Thoracic aorta (tissue), 2 donors: ENCODE measurements at regions not wholly inside any gene's neighbourhood (a gene's known extent, or its start where the extent isn't known, plus 50 kb on each side); places are given as distances from the start of the nearest gene placed in this dataset.

Source experiments
- ATAC-seq: fragments of 150-250 bp; one replicate; pipeline ENCODE4 v1.8.0; 2017; ENCODE audit warnings: low read depth; ENCODE audit not compliant: insufficient number of reproducible peaks, low FRiP score
- DNase-seq: peaks from one replicate; pipeline ENCODE4 v3.0.0-alpha.2; 2020; ENCODE audit warnings: low spot score
- H3K27ac ChIP-seq, 2 donors: fragments of 200-600 bp; sonication (generic); 1 replicate in 1 of 2; 2 replicates in 1 of 2; pipeline ENCODE4 v1.5.1; 2016; ENCODE audit warnings: mild to moderate bottlenecking in 2 of 2, moderate library complexity in 2 of 2
- H3K27me3 ChIP-seq: fragments of 200-600 bp; sonication (generic); replicated peaks from 2 replicates; pipeline ENCODE4 v1.6.0; 2016; ENCODE audit warnings: mild to moderate bottlenecking; ENCODE audit not compliant: insufficient read depth
- H3K36me3 ChIP-seq: fragments of 200-600 bp; sonication (generic); one replicate; pipeline ENCODE4 v1.5.1; 2016
- H3K4me1 ChIP-seq, 2 donors: fragments of 200-600 bp; sonication (generic); 1 replicate in 1 of 2; 2 replicates in 1 of 2; pipeline versions ENCODE4 v1.5.1 to v1.6.0; 2016; ENCODE audit warnings: low read depth in 2 of 2, mild to moderate bottlenecking in 1 of 2; ENCODE audit not compliant: control insufficient read depth in 1 of 2
- H3K4me3 ChIP-seq: fragments of 200-600 bp; sonication (generic); 2 replicates; pipeline ENCODE4 v1.5.1; 2016; ENCODE audit warnings: mild to moderate bottlenecking
- H3K9me3 ChIP-seq: fragments of 200-600 bp; sonication (generic); 2 replicates; pipeline ENCODE4 v1.5.1; 2016
- TF ChIP-seq, protein P1 (sequence below): fragments of 200-600 bp; sonication (generic); IDR thresholded peaks from one replicate; pipeline ENCODE4 v1.5.1; 2019; ENCODE audit warnings: antibody characterized with exemption

DNA sequence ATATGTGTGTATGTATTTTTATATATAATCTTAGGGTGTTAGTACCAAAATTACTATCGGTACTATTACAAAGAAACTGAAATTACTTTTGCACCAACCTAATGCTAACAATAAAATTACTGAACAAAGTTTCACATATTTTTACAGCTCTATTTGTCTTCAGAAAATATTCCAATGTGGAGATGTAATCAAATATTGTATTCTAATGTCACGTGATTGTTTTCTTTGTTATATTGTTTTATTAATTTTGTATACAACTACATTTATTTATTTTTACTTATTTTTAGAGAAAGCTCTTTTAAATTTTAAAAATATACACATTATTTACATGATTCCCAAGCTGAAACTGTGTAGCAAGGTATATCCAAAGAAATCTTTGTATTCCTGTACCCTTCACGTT lies 227.1 kb upstream of the KLF12 start:
- H3K4me3 ChIP-seq, result no peak overlapping the region
- no peaks in the 10 kb centered on the region for H3K27me3 ChIP-seq
- ATAC-seq (no peak), DNase-seq (no peak)
- no peaks in the 10 kb centered on the region for H3K36me3 ChIP-seq
- H3K9me3 ChIP-seq, result no peaks in the 10 kb centered on the region
- H3K4me1 ChIP-seq, result no peaks in the 10 kb centered on the region
- no peak overlapping the region for H3K27ac ChIP-seq
- TF ChIP-seq, protein P1, sequence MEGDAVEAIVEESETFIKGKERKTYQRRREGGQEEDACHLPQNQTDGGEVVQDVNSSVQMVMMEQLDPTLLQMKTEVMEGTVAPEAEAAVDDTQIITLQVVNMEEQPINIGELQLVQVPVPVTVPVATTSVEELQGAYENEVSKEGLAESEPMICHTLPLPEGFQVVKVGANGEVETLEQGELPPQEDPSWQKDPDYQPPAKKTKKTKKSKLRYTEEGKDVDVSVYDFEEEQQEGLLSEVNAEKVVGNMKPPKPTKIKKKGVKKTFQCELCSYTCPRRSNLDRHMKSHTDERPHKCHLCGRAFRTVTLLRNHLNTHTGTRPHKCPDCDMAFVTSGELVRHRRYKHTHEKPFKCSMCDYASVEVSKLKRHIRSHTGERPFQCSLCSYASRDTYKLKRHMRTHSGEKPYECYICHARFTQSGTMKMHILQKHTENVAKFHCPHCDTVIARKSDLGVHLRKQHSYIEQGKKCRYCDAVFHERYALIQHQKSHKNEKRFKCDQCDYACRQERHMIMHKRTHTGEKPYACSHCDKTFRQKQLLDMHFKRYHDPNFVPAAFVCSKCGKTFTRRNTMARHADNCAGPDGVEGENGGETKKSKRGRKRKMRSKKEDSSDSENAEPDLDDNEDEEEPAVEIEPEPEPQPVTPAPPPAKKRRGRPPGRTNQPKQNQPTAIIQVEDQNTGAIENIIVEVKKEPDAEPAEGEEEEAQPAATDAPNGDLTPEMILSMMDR, result no peak

DNA sequence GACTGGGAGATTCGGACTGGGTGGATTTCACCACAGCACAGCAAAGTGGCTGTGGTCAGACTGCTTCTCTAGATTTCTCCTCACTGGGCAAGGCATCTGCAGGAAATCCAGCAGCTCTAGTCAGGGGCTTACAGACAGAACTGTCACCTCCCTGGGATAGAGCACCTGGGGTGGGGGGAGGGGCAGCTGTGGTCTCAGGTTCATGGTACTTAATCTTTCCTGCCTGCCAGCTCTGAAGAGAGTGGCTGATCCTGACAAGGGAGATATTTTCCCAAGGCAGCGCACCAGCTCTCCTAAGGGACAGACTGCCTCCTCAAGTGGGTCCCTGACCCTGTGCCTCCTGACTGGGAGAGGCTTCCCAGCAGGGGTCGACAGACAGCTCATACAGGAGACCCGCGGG lies 212.8 kb upstream of the KLF12 start:
- TF ChIP-seq, protein P1, result no peak
- Histone ChIP-seq H3K27me3 (no peaks in the 10 kb centered on the region), H3K9me3 (peaks cover 3% of the 10 kb centered on the region), H3K4me1 (no peaks in the 10 kb centered on the region), H3K27ac (no peak overlapping the region), H3K4me3 (no peak overlapping the region), H3K36me3 (no peaks in the 10 kb centered on the region)
- ATAC-seq (no peak), DNase-seq (no peak)

DNA sequence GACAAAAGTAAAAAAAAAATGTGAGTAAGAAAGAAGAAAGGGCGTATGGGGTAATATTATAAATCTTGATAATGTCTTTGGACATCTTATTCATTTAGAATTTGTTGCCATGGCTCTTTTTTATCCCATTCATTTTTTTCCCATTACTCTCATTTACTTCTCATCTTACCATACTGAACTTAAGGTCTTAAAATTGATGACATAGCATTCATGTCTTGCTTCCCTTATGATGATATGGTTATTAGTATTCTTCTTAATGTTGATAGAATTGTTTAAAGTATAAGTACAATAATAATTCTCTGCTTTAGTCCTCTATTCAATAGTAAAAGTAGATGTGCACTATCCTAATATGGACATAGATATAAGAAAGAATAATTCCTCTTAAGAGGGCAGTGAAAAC lies 204.1 kb upstream of the KLF12 start:
- Histone ChIP-seq H3K27me3 (no peaks in the 10 kb centered on the region), H3K4me3 (no peak overlapping the region), H3K36me3 (no peaks in the 10 kb centered on the region), H3K9me3 (no peaks in the 10 kb centered on the region), H3K4me1 (no peaks in the 10 kb centered on the region), H3K27ac (no peak overlapping the region)
- ATAC-seq, result no peak
- DNase-seq, result no peak
- TF ChIP-seq, protein P1, result no peak

DNA sequence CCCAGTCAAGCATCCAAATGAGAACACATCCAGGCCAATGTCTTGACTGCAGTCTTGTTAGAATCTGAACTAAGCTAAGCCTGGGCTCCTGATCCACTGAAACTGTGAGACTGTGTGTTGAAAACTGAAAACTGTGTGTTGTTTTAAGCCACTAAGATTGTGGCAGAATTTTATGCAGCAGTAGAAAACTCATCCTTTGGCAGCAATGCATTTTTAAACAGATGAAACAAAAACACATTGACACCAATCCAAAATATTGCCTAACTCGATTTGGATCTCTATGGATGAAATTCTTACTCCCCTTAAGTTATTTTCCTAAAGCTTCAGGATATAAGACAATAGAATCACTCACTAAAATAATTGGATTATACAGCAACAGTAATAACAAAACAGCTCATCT lies 202.3 kb upstream of the KLF12 start:
- no peaks in the 10 kb centered on the region for H3K36me3 ChIP-seq

DNA sequence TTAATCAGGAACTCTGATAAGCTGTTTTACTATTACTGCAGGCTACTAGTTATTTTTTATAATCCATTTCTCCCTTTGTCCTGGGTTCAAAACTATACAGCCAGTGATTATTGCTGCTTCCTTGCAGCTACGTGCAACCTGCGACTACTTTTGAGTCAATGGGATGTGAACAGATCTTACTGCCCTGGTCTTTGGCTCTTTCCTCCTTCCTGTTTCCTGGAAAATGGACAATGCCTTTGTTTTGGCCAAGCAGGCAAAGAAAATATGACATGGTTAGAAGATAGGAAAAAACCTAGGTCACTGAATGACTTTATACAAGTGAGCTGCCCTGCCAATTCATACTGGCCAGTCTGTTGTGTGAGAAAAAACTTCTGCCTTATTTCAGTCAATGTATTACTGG lies 201.2 kb upstream of the KLF12 start:
- Histone ChIP-seq H3K36me3 (no peaks in the 10 kb centered on the region), H3K27ac (no peak overlapping the region), H3K27me3 (no peaks in the 10 kb centered on the region), H3K9me3 (no peaks in the 10 kb centered on the region), H3K4me3 (no peak overlapping the region), H3K4me1 (no peaks in the 10 kb centered on the region)
- TF ChIP-seq, protein P1, result no peak
- ATAC-seq (no peak), DNase-seq (no peak)

More for the DNA sequence above, 202.3 kb upstream of the KLF12 start:
- no peaks in the 10 kb centered on the region for H3K4me1 ChIP-seq
- ATAC-seq (no peak), DNase-seq (no peak)
- H3K9me3 ChIP-seq, result no peaks in the 10 kb centered on the region
- no peaks in the 10 kb centered on the region for H3K27me3 ChIP-seq
- H3K4me3 ChIP-seq, result no peak overlapping the region
- H3K27ac ChIP-seq, result no peak overlapping the region
- TF ChIP-seq, protein P1, result no peak
